NB4 (cell line): ENCODE measurements at regions not wholly inside any gene's neighbourhood (a gene's known extent, or its start where the extent isn't known, plus 50 kb on each side); places are given as distances from the start of the nearest gene placed in this dataset.

Experiments used
- DNase-seq: peaks from one replicate; pipeline ENCODE4 v3.0.0; 2010; ENCODE audit warnings: low read depth
- H3K4me3 ChIP-seq: one replicate; pipeline ENCODE4 v1.5.1; 2011; ENCODE audit warnings: mild to moderate bottlenecking, low read depth, low read length, moderate library complexity
- CTCF ChIP-seq: IDR thresholded peaks from one replicate; pipeline ENCODE4 v1.5.1; 2012; ENCODE audit warnings: low read depth, low read length
- MYC ChIP-seq: IDR thresholded peaks from 2 replicates; pipeline ENCODE4 v1.6.1; 2011; ENCODE audit warnings: low read depth, low read length
- POLR2A ChIP-seq: IDR thresholded peaks from 2 replicates; pipeline ENCODE4 v1.6.1; 2011; ENCODE audit warnings: mild to moderate bottlenecking; ENCODE audit not compliant: insufficient read length; ENCODE audit errors: extremely low read depth
- TF ChIP-seq, protein P1 (sequence below): IDR thresholded peaks from 2 replicates; pipeline ENCODE4 v1.6.1; 2011; ENCODE audit warnings: low read depth, low read length

DNA sequence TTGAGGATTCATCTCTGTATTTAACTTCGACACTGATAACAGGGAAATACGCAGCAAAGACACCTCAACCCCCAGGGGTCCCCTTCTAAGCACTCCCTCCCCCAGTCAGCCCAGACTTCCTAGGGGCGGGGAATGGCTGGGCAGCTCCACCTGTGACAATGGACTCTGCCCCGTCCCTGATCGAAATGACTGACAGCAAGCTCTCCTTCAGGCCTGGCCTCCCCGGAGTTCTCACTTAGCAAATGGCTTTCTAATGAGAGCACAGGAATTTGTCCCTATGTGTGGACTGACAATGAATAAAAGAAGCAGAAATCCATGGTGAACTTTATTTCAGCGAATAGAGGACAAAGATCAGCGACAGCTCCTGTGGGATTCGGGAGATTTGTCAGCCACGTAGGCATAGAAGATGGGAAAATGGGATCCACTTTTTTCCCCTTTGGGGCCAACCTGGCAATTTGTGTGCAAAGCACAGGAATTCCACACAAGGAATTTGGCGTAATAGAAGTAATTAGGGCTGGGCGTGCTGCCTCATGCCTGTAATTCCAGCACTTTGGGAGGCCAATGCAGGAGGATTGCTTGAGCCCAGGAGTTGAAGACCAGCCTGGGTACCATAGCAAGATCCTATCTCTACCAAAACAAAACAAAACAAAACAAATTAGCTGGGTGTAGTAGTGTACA lies 63.8 kb downstream of the TNFAIP2 start:
- DNase-seq = no peak
- H3K4me3 ChIP-seq = no peak overlapping the region

DNA sequence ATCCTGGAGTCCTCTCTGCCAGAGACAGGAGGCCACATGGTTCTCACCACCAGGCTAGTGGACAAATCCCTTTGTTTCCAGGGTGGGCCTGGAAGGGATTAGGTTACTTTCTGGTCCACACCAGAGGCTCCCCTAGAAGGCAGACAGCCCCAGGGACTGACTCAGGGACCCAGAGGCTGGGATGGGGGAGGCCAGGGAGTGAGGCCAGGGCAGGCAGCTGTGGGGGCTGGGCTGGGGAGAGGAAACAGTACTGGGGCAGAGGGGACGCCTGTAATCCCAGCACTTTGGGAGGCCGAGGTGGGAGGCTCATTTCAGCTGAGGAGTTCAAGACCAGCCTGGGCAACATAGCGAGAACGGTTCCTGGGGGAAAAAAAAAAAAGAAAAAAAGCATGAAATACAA lies 64.7 kb downstream of the TNFAIP2 start:
- TF ChIP-seq CTCF (no peak), MYC (no peak), POLR2A (no peak)
- TF ChIP-seq, protein P1, sequence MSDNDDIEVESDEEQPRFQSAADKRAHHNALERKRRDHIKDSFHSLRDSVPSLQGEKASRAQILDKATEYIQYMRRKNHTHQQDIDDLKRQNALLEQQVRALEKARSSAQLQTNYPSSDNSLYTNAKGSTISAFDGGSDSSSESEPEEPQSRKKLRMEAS = no peak
- no peak overlapping the region for H3K4me3 ChIP-seq

More for the DNA sequence above, 63.8 kb downstream of the TNFAIP2 start:
- TF ChIP-seq CTCF = no peak
- TF ChIP-seq, protein P1 = no peak
- TF ChIP-seq POLR2A = no peak
- no peak for TF ChIP-seq MYC

GRCh38 chr14:103188810-103189480 lies 65.7 kb downstream of the TNFAIP2 start:
- TF ChIP-seq, protein P1 = no peak
- H3K4me3 ChIP-seq = no peak overlapping the region
- no peak for DNase-seq

More for the DNA sequence above, 64.7 kb downstream of the TNFAIP2 start:
- DNase-seq = no peak

DNA sequence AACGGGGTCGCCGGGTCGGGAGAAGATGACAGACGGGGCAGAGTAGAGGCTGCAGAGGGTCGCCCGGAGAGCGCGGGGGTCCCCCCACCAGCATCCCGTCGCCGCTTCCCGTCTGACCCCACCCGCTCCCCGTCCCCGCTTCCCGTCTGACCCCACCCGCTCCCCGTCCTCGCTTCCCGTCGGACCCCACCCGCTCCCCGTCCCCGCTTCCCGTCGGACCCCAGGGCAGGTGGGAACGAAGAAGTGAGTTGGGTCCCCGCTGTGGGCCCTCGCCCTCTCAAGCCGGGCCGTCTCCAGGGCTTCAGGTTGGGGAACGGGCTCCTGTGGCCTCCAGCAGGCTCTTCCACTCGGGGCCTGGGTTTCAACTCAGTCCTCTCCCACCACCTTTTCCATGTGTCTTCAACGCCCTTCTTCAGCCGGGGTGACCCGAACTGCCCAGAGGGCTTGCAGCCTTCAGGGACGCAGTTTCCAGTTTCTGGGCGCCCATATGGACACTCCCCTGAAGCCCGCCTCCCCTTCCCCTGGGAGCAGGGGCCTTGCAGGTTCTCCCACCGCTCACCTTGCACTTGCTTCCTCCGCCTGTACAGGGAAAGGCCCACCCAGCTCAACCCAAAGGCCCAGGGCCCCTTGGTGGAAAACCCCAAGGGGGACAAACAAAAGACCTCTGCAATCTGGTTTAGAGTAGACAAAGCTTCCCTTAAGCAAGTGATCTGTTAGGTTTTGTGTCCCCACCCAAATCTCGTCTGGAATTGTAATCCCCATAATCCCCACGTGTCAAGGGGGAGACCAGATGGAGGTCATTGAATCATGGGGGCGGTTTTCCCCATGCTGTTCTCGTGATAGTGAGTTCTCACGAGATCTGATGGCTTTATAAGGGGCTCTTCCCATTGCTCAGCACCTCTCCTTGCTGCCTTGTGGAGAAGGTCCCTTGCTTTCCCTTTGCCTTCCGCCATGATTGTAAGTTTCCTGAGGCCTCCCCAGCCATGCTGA lies 66.5 kb downstream of the TNFAIP2 start:
- TF ChIP-seq POLR2A (no peak), MYC (no peak), CTCF (no peak)
- TF ChIP-seq, protein P1 = no peak
- H3K4me3 ChIP-seq = no peak overlapping the region
- no peak for DNase-seq

DNA sequence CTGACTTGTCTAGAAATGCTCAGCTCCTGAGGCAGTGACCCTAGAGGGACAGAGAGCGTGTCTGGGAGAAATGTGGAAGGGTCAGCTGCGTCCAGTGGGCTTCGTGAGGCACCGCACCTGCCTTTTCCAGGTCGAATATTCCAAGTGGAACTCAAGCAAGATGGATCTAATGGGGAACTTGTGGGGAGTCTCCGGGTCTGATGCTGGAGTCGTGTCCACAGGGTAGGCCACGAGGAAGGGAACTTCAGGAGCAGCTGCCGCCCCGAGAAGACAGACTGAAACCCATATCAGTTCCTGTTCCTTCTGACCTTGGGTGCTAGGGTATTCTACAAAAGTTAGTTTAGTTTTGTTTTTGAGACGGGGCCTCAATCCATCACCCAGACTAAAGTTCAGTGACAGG lies 67.5 kb downstream of the TNFAIP2 start:
- H3K4me3 ChIP-seq = no peak overlapping the region
- no peak for DNase-seq
- TF ChIP-seq, protein P1 = no peak
- TF ChIP-seq POLR2A (no peak), MYC (no peak), CTCF (no peak)
